K562 (cell line): ENCODE measurements at regions not wholly inside any gene's neighbourhood (a gene's known extent, or its start where the extent isn't known, plus 50 kb on each side); places are given as distances from the start of the nearest gene placed in this dataset.

Source experiments
- ATAC-seq: fragments of 200-7000 bp; cut with Tn5 transposase; 3 replicates; pipeline ENCODE4 v1.9.1; 2020; ENCODE audit warnings: moderate library complexity
- BruUV-seq: library from RNA; stranded (reverse); fragments of 400-500 nt; replicated peaks from 2 replicates; lab custom pipeline; 2021; lab: Mats Ljungman, UMichigan
- CTCF ChIA-PET: fragments of 300-600 bp; formaldehyde crosslinking; extraction: SDS; loops from one replicate; lab custom pipeline; 2021; ENCODE audit warnings: low intra/inter-chr PET ratio; lab: Yijun Ruan, JAX
- POLR2A ChIA-PET: fragments of 300-600, 350-650 bp; sonication (Branson Sonifier 250); formaldehyde crosslinking; extraction: SDS; loops from one replicate; lab custom pipeline; 2021; ENCODE audit warnings: antibody characterized with exemption, inconsistent platforms; lab: Yijun Ruan, JAX
- DNase-seq, 4 experiments: peaks; one replicate each; pipeline versions ENCODE4 v3.0.0 to v3.0.0-alpha.2; 2011 to 2018; ENCODE audit warnings: low spot score in 3 of 4, mixed read lengths in 3 of 4; ENCODE audit errors: extremely low read depth in 1 of 4
- FAIRE-seq: peaks from 2 replicates; lab custom pipeline; 2011; peaks lifted over from hg19 to GRCh38; lab: Jason Lieb, UNC
- H2AFZ ChIP-seq: 2 replicates; pipeline ENCODE4 v1.6.0; 2011; ENCODE audit warnings: low read depth, low read length, control low read depth, inconsistent platforms
- H3K27ac ChIP-seq: fragments of 200-600 bp; 3 replicates; pipeline ENCODE4 v1.8.0; 2011; ENCODE audit warnings: low read depth, mild to moderate bottlenecking, control low read depth, inconsistent platforms, low read length, moderate library complexity, mixed read lengths; ENCODE audit errors: extremely low read depth
- H3K27me3 ChIP-seq, 2 experiments: fragments of 300-600 bp in 1 of 2; 2 replicates in 1 of 2; 3 replicates in 1 of 2; pipeline versions ENCODE4 v1.6.0 to v1.8.0; 2011; ENCODE audit warnings: inconsistent platforms in 2 of 2, low read length in 2 of 2, mild to moderate bottlenecking in 1 of 2, mixed read lengths in 1 of 2, moderate library complexity in 1 of 2; ENCODE audit not compliant: control insufficient read depth in 2 of 2, insufficient read depth in 2 of 2
- H3K36me3 ChIP-seq: fragments of 300-600 bp; 3 replicates; pipeline ENCODE4 v1.8.0; 2011; ENCODE audit warnings: mild to moderate bottlenecking, low read length, inconsistent platforms; ENCODE audit not compliant: control insufficient read depth, insufficient read depth
- H3K4me1 ChIP-seq, 2 experiments: fragments of 200-600 bp in 1 of 2; replicated peaks in 1 of 2; 2 replicates in 1 of 2; 3 replicates in 1 of 2; pipeline versions ENCODE4 v1.5.1 to v1.8.0; 2011; ENCODE audit warnings: inconsistent platforms in 2 of 2, low read length in 2 of 2, mild to moderate bottlenecking in 1 of 2, mixed read lengths in 1 of 2, moderate library complexity in 1 of 2; ENCODE audit not compliant: control insufficient read depth in 2 of 2, insufficient read depth in 2 of 2
- H3K4me2 ChIP-seq: 2 replicates; pipeline ENCODE4 v1.6.1; 2011; ENCODE audit warnings: low read length, control low read depth, inconsistent platforms, mixed read lengths; ENCODE audit not compliant: insufficient read depth
- H3K4me3 ChIP-seq: fragments of 200-600 bp; sonication (generic), shearing (Covaris generic); 2 replicates; pipeline ENCODE4 v1.5.1; 2016; ENCODE audit warnings: control low read depth, inconsistent platforms
- H3K79me2 ChIP-seq: fragments of 200-600 bp; 3 replicates; pipeline ENCODE4 v1.8.0; 2011; ENCODE audit warnings: low read length, inconsistent platforms; ENCODE audit not compliant: control insufficient read depth, insufficient read depth
- H3K9ac ChIP-seq, 2 experiments: 2 replicates each; pipeline versions ENCODE4 v1.6.0 to v1.6.1; 2011; ENCODE audit warnings: low read depth in 2 of 2, low read length in 2 of 2, control low read depth in 1 of 2, inconsistent platforms in 1 of 2, mild to moderate bottlenecking in 1 of 2, mixed read lengths in 1 of 2; ENCODE audit not compliant: insufficient read depth in 1 of 2
- H3K9me1 ChIP-seq: one replicate; pipeline ENCODE4 v1.6.0; 2011; ENCODE audit warnings: inconsistent platforms, mild to moderate bottlenecking, low read length, moderate library complexity; ENCODE audit not compliant: control insufficient read depth, insufficient read depth
- H3K9me3 ChIP-seq: replicated peaks from 2 replicates; pipeline ENCODE4 v1.5.1; 2011; ENCODE audit warnings: low read depth, low read length, inconsistent platforms; ENCODE audit not compliant: control insufficient read depth, insufficient read depth
- H4K20me1 ChIP-seq: replicated peaks from 2 replicates; pipeline ENCODE4 v1.6.1; 2011; ENCODE audit warnings: low read length, inconsistent platforms, mixed read lengths; ENCODE audit not compliant: control insufficient read depth, insufficient read depth
- GATAD2B ChIP-seq: fragments of 450-650 bp; IDR thresholded peaks from 2 replicates; pipeline ENCODE4 v1.6.1; 2017; ENCODE audit warnings: mild to moderate bottlenecking, borderline replicate concordance
- JUN ChIP-seq, 2 experiments: sonication (generic) in 1 of 2; formaldehyde crosslinking in 1 of 2; IDR thresholded peaks; 2 replicates each; pipeline versions ENCODE4 v1.6.1 to v1.8.0; 2012 to 2022; ENCODE audit warnings: borderline replicate concordance in 2 of 2, mild to moderate bottlenecking in 2 of 2, improper control_type of control experiment in 1 of 2, low read depth in 1 of 2, low read length in 1 of 2, missing genetic modification reagents in 1 of 2
- NFIX ChIP-seq: fragments of 250-450 bp; sonication (Bioruptor Pico); IDR thresholded peaks from 2 replicates; pipeline ENCODE4 v1.4.0; 2020; ENCODE audit warnings: low read depth, mild to moderate bottlenecking, moderate library complexity
- PTBP1 ChIP-seq: fragments of 200-400 bp; formaldehyde crosslinking; IDR thresholded peaks from 2 replicates; pipeline ENCODE4 v1.6.1; 2017; ENCODE audit warnings: low read depth, low read length
- RBM17 ChIP-seq: fragments of 200-400 bp; formaldehyde crosslinking; IDR thresholded peaks from 2 replicates; pipeline ENCODE4 v1.6.1; 2017; ENCODE audit warnings: low read depth, mild to moderate bottlenecking, low read length, borderline replicate concordance
- TCF15 ChIP-seq: fragments of 250-450 bp; sonication (Bioruptor Pico); IDR thresholded peaks from 2 replicates; pipeline ENCODE4 v1.8.0; 2022; ENCODE audit warnings: moderate library complexity, mild to moderate bottlenecking, inconsistent platforms
- ZNF133 ChIP-seq: fragments of 250-450 bp; sonication (Bioruptor Pico); IDR thresholded peaks from 2 replicates; pipeline ENCODE4 v1.4.0; 2020; ENCODE audit warnings: mild to moderate bottlenecking
- ZNF778 ChIP-seq: fragments of 450-650 bp; formaldehyde crosslinking; IDR thresholded peaks from 2 replicates; pipeline ENCODE4 v1.4.0; 2020; ENCODE audit warnings: mild to moderate bottlenecking, moderate library complexity
- WGBS: fragments of 100-300 bp; shearing (Covaris generic); methylation state at CpG from one replicate; pipeline ENCODE4 v1.1.6; 2016; ENCODE audit warnings: low coverage, mixed read lengths; ENCODE audit not compliant: insufficient coverage; ENCODE audit errors: missing lambda C conversion rate; 5-methylcytosine and 5-hydroxymethylcytosine counted together
- in situ Hi-C: fragments of 300-500 bp; cut with MboI; formaldehyde crosslinking; loops from 4 replicates; pipeline ENCODE4 v1.15.0; 2018; ENCODE audit warnings: inconsistent platforms, mixed read lengths
- intact Hi-C: fragments of 100-400 bp; cut with micrococcal nuclease; formaldehyde crosslinking; loops from 2 replicates; pipeline ENCODE4 v1.14.2; 2022
- TF ChIP-seq, protein P1 (sequence below): IDR thresholded peaks from 2 replicates; pipeline ENCODE4 v1.6.1; 2011; ENCODE audit warnings: borderline replicate concordance, low read depth, mild to moderate bottlenecking, moderate library complexity, low read length; ENCODE audit not compliant: insufficient read depth, poor library complexity, severe bottlenecking
- TF ChIP-seq, protein P2 (sequence below), 2 experiments: IDR thresholded peaks in 1 of 2; conservative IDR thresholded peaks in 1 of 2; 2 replicates each; pipeline ENCODE4 v1.6.1; 2016; ENCODE audit warnings: low read depth in 2 of 2, mild to moderate bottlenecking in 1 of 2, missing compliant biosample characterization in 1 of 2, missing genetic modification characterization in 1 of 2, moderate library complexity in 1 of 2
- TF ChIP-seq, protein P3 (sequence below): sonication (generic); formaldehyde crosslinking; IDR thresholded peaks from 2 replicates; pipeline ENCODE4 v1.8.0; 2023; ENCODE audit warnings: mild to moderate bottlenecking, missing genetic modification reagents

GRCh38 chr22:49333206-49333605 lies 494.5 kb downstream of the BRD1 start (continued):
- TF ChIP-seq ZNF133 (CRISPR knock-in tag) (no peak), TCF15 (no peak), GATAD2B (no peak)

GRCh38 chr22:49332691-49333090 lies 495.0 kb downstream of the BRD1 start:
- Histone ChIP-seq H3K9me1 (no peaks in the 10 kb centered on the region), H3K9me3 (no peaks in the 10 kb centered on the region), H3K27ac (no peak overlapping the region), H3K4me1 (no peaks in the 10 kb centered on the region; a peak in 1 of 5 replicates), H3K4me2 (no peak overlapping the region), H4K20me1 (no peaks in the 10 kb centered on the region), H3K4me3 (no peak overlapping the region), H3K36me3 (no peaks in the 10 kb centered on the region), H2AFZ (no peak overlapping the region), H3K79me2 (no peaks in the 10 kb centered on the region), H3K9ac (no peak overlapping the region), H3K27me3 (peaks cover 2 to 55% of the 10 kb centered on the region in 2 experiments; a peak in 3 of 5 replicates)
- in situ Hi-C loops (no loop called here), intact Hi-C loops (no loop called here)
- DNase-seq (no peak), FAIRE-seq (no peak), ATAC-seq (no peak)
- ChIA-PET CTCF (no interaction called here), POLR2A (no interaction called here)
- BruUV-seq: no TSS peak
- WGBS: under 1% methylated on average over 9 of the region's 10 CpGs
- TF ChIP-seq JUN (IDR thresholded peaks at IDR 0.05; ENCODE audit: borderline replicate concordance, low read depth, low read length) (no peak), JUN (CRISPR knock-in tag; IDR thresholded peaks at IDR 0.05; ENCODE audit: borderline replicate concordance) (no peak), NFIX (CRISPR knock-in tag) (no peak), RBM17 (no peak), PTBP1 (no peak), ZNF778 (CRISPR knock-in tag) (no peak)
- TF ChIP-seq, protein P1, sequence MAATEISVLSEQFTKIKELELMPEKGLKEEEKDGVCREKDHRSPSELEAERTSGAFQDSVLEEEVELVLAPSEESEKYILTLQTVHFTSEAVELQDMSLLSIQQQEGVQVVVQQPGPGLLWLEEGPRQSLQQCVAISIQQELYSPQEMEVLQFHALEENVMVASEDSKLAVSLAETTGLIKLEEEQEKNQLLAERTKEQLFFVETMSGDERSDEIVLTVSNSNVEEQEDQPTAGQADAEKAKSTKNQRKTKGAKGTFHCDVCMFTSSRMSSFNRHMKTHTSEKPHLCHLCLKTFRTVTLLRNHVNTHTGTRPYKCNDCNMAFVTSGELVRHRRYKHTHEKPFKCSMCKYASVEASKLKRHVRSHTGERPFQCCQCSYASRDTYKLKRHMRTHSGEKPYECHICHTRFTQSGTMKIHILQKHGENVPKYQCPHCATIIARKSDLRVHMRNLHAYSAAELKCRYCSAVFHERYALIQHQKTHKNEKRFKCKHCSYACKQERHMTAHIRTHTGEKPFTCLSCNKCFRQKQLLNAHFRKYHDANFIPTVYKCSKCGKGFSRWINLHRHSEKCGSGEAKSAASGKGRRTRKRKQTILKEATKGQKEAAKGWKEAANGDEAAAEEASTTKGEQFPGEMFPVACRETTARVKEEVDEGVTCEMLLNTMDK: no peak
- TF ChIP-seq, protein P2, sequence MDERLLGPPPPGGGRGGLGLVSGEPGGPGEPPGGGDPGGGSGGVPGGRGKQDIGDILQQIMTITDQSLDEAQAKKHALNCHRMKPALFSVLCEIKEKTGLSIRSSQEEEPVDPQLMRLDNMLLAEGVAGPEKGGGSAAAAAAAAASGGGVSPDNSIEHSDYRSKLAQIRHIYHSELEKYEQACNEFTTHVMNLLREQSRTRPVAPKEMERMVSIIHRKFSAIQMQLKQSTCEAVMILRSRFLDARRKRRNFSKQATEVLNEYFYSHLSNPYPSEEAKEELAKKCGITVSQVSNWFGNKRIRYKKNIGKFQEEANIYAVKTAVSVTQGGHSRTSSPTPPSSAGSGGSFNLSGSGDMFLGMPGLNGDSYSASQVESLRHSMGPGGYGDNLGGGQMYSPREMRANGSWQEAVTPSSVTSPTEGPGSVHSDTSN (CRISPR knock-in tag; IDR thresholded peaks at IDR 0.05; ENCODE audit: low read depth): no peak
- TF ChIP-seq, protein P2 (tag; conservative IDR thresholded peaks at IDR 0.05; ENCODE audit: low read depth): no peak
- TF ChIP-seq, protein P3, sequence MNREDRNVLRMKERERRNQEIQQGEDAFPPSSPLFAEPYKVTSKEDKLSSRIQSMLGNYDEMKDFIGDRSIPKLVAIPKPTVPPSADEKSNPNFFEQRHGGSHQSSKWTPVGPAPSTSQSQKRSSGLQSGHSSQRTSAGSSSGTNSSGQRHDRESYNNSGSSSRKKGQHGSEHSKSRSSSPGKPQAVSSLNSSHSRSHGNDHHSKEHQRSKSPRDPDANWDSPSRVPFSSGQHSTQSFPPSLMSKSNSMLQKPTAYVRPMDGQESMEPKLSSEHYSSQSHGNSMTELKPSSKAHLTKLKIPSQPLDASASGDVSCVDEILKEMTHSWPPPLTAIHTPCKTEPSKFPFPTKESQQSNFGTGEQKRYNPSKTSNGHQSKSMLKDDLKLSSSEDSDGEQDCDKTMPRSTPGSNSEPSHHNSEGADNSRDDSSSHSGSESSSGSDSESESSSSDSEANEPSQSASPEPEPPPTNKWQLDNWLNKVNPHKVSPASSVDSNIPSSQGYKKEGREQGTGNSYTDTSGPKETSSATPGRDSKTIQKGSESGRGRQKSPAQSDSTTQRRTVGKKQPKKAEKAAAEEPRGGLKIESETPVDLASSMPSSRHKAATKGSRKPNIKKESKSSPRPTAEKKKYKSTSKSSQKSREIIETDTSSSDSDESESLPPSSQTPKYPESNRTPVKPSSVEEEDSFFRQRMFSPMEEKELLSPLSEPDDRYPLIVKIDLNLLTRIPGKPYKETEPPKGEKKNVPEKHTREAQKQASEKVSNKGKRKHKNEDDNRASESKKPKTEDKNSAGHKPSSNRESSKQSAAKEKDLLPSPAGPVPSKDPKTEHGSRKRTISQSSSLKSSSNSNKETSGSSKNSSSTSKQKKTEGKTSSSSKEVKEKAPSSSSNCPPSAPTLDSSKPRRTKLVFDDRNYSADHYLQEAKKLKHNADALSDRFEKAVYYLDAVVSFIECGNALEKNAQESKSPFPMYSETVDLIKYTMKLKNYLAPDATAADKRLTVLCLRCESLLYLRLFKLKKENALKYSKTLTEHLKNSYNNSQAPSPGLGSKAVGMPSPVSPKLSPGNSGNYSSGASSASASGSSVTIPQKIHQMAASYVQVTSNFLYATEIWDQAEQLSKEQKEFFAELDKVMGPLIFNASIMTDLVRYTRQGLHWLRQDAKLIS (CRISPR knock-in tag): no peak
